Activated effector memory CD4-positive, alpha-beta T cell treated with Interleukin-2 at 50 U/mL for 16 hours (primary cell): ENCODE measurements at regions not wholly inside any gene's neighbourhood (a gene's known extent, or its start where the extent isn't known, plus 50 kb on each side); places are given as distances from the start of the nearest gene placed in this dataset.

Experiments used
- DNase-seq: peaks from one replicate; pipeline ENCODE4 v3.0.0-alpha.2; 2020

DNA sequence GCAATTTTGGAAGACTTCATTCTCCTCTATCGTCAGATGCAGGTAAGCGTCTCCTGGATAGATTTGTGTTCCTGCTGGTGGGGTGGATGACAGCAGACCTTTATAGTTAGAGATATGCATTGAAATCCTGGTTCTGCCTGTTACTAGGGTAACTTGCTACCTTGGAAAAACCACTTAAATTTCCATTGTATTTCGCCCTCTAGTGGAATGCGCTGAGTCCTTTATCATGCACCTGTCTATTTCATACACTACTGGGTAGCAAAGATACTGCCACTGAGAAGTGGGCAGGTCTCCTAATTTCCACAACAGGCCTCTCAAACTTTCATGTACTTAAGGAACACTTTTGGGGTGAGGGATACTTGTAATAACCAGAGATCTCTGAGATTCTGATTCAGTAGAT, 209.5 kb upstream of the SUCLG2 start:
- no peak for DNase-seq

DNA sequence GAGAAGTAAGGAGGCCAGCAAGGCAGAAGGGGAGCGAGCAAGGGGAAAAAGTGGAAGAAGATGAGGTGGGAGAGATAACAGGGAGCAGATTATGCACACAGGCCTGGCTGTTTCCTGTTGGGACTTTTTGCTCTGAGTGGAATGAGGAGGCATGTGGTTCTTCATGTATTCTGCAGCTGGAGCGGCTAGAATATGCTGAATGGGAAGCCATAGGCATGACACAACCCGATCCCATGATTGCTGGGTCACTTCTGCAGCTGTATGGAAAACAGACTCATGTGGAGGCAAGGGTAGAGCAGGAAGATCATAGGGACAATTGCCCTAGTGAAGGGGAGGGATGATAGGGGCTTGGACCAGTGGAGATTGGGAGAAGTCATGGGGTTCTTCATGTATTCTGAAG, 206.0 kb upstream of the SUCLG2 start:
- no peak for DNase-seq

DNA sequence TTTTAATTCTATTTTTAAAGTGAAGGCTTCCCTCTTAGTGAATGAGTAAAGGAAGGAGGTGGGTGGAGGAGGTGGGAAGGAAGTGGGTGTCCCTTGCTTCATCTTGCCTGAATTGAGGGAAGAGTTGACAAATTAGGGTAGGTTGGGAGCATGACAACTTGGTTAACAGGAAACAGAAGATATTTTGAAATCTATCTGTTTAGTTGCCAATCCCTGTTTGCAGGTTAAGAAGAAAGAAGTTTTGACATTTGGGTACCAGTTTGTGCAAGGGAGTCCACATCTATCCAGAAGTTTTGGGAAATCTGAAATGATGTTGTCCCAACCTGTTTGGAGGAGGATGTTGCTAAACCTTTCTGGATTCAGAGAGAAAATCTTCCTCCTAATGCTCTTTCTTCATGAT, 204.1 kb upstream of the SUCLG2 start:
- DNase-seq = no peak

DNA sequence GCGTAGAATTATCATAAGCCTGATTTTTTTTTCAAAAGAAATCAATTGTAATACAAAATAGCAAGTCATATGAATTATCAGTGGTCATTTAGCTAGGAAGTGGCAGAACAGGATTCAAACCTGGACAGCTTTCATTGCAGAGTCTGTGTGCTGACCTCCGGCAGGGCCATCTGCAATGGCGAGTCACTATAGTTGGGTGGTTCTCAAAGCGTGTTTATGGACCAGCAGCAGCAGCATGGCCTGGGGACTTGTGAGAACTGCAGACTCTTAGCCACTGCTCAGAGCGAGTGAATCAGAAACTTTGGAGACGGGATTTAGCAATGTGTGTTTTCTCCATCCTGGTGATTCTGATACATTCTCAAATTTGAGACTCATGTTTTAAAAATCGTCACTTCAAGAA, 202.3 kb upstream of the SUCLG2 start:
- DNase-seq = no peak

DNA sequence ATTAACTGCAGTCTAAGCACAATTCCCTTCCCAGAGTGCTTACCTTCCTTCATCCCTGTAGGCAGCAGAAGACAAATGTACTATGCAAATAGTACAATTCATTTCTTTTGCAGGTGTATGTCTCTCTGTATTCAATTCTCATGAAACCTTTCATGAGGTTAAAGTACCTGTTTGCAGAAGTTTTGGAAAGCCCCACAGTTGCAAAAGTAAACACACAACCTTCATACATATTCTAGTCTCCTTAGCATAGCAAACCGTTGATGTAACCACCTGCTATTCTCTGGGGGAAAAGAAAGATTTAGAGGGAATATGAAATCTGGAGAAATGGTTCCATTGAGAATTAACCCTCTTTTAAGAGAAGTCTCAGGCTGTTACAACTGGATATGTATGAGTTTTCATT, 200.3 kb upstream of the SUCLG2 start:
- DNase-seq = no peak

DNA sequence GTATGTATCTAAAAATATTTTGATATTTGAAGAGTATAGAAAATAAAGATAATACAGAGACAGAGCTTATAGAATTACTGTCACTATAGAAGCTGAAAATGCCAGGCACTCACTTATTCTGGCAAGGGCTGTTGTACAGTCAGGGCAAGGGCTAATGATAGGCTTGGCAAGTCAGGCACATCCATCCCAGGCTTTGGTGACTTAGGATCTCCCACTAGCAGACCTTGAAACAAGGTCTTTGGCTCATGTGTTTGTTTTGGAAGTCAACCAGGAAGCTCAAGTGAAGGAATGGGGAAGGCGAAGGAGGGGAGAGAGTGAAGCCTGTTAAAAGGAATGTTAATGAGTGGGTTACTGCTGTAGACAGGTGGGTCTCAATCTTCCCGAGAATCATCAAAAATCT, 199.1 kb upstream of the SUCLG2 start:
- DNase-seq = no peak

DNA sequence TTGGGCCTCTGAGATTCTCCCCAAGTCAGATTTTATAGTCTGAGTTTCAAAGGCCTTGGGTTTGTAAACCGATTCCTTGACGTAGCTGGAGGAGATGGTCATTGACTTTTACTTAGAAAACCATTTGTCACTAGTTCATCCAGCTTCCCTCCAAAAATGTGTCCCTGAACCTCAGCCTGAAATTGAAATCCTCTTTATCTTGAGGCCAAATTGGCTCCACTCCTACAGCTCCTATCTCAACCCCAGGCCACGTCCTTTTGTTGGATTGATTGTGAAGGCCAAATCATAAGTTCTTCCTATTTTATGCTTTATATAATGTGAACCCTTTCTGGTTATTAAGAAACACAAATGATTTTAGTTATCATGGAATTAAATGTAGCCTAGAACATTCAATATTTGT, 193.9 kb upstream of the SUCLG2 start:
- no peak for DNase-seq

DNA sequence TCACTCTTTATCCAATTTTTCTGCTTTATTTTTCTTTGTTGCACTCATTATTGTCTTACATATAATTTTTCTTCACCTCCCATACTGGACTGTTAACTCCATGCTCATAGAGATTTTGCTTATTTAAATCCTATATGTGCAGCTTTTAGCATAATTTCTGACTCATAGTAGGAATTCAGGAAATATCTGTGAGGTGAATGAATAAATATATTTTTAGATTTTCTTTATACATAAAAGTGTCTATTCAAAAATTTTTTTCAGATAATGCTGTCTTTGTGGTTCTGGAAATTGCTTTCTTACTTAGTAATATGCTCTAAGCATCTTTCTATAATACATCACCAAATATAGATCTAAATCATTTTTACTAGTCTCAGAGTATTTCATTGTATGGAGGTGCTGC, 191.8 kb upstream of the SUCLG2 start:
- no peak for DNase-seq

DNA sequence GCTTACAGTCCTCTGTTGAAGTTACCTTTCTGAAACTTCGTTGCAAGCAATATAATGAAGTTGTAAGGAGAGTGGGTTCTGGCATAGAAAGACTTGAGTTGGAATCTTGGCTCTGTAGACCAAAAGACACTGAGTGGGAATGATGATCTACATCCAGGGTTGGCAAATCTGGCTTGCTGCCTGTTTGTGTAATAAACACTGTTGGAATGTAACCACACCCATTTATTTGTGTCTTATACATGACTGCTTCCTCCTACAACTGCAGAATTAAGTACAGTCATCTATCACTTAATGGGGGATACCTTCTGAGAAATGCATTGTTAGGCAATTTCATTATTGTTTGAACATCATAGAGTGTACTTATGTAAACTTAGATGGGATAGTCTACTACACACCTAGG, 178.4 kb upstream of the SUCLG2 start:
- no peak for DNase-seq

DNA sequence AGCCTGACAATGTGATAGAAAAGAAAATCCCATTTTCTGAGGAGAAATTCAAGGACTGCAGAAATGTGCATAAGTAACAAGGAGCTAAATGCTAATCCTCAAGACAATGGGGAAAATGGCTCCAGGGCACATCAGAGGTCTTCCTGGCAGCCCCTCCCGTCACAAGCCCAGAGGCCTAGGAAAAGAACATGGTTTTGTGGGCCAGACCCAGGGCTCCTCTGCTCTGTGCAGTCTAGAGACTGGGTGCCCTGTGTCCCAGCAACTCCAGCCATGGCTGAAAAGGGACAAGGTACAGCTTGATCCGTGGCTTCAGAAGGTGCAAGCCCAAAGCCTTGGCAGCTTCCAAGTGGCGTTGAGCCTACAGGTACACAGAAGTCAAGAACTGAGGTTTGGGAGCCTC, 176.8 kb upstream of the SUCLG2 start:
- no peak for DNase-seq

DNA sequence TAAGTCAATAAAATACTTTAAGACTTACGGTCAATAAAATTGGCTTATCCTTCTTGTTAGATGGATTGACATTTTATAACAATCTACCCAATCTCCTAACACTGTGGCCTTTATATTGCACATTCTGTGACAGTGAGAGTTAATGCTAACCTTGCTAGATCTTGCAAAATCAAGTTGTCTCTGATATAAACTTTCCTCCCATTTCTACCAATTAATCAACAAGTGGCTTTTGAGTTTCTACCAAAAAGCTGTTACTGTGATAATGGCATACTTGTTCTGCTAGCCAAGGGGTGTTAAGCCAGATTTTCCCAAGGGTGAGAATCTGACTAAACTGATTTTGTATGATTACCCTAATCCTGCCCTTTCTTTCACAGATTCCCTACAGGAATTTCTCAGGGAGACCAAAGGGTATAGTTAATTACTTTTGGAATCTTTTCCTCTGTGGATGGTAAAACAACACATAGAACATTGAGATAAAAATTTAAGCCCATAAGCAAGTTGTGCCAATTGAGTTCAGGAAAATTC, 174.1 kb upstream of the SUCLG2 start:
- DNase-seq = no peak

DNA sequence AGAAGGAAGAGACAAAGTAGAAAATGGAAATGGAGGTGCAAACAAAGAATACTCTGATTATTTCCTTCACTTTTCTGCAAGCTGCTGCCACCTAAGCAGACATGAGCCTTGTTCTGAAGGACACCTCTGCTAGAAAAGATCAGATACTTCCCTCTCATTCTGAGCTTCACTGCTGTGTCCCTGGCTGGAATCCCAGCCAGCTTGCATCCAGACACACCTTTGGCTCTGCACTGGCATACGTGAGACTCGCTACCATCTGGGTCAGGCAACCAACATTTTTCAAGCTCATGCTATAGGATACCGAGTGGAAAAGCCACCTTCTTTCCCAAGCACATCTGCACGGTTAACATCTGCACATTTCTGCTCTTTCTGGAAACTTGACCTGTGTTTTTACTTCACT, 166.7 kb upstream of the SUCLG2 start:
- DNase-seq = no peak

DNA sequence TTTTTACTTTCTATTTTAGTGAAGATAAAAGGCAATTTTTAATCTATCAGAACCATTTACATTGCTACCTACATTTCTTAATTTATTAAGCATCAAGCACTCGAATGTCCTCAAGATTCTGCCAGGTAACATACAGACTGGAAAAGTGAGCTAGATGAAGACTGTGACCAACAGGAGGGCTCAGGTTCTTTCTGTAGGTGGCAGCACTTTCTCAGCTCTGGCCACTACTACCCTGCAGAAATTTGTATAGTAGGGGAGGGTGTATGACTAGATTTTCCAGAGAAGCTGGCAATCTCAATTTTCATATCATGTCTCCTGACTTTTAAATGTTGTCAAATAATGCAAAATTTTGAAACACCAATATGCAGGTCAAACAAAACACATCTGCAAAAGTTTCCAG, 165.0 kb upstream of the SUCLG2 start:
- DNase-seq = no peak

DNA sequence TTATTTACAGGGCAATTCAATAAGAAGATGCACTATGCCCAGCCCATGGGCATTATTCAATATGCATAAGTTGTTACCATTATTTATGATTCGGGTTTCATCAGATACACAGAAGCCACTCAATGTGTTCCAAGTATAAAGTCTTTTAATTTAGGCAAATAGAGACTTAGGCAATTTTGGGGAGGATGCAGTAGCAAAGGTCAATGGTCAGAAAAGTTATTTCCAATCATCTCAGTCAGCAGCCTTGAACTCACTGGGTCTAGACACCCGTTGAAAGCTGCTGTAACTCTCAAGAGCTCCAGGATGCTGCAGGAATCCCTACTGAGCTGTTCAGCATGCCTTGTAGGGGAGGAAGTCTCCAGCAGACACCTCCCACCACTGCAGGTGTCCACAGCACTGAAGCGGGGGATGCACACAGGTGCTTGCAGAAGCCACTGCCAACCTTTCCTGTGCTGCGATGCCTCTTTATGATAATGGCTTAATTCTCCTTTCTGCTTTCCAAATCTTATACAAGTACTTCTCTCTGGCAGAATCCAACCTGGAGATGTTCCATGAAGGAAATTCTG, 155.0 kb upstream of the SUCLG2 start:
- no peak for DNase-seq

DNA sequence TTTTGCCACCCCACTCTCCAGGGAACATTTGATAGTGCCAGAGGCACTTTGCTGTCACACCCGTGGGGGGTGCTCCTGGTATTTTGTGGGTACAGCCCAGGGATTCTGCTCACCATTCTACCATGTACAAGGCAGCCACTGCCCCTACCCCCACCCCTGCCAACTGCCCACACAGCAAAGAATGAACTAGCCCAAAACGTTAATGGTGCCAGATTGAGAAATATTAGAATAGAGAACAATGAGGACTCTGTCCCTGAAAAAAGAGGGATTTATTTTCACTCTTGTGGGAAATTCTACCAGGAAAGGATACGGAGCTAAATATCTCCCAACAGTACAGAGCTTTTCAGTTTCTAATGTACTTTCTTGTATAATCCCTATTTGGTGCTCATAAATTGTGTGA, 154.5 kb upstream of the SUCLG2 start:
- no peak for DNase-seq

DNA sequence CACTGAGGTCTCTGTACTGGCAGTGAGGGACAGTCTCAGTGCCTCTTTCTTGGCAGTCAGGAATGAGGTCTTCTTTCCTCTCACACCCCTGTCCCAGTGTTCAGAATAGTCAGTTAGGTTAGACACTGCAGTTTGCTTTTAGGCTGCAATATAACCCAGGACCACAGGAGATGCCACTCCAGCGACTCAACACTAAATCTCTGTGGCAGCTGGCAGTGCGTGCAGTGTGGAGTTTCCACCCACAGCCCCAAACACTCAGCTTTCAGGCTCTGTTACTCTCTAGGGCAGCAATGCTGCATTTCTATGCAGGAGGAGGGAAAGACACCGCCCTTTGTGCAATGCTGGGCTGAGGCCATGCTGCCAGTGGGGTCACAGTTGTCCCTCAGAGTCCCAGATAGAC, 150.2 kb upstream of the SUCLG2 start:
- DNase-seq = no peak

DNA sequence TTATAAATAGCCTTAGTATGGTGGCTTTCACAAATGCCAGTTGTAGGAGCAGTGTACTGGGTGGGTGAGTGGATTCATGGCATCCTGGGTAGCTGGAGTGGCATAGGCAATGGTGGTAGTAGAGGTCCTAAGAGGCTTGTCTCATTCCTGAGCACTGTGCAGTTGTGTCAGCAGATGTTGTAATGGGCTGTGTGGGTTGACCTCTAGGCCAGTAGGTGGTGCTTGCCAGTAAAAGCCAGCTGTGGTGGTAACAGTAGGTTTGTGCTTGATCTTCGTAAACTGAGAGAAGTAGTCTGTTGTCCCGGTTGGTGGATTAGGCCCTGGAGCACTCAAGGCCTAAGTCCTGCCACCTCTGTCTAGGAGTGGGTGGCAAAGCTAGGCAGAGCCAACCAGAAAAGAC, 149.7 kb upstream of the SUCLG2 start:
- DNase-seq = no peak

DNA sequence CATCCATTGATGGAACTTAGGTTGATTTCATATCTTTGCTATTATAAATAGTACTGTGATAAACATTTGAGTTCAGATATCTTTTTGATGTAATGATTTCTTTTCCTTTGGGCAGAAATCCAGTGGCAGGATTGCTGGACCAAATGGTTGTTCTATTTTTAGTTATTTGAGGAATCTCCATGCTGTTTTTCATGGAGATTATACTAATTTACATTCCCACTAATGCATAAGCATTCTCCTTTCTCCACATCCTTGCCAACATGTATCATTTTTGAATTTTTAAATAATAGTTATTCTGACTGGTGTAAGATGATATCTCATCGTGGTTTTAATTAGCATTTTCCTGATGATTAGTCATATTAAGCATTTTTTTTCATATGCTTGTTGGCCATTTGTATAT, 144.0 kb upstream of the SUCLG2 start:
- DNase-seq = no peak

DNA sequence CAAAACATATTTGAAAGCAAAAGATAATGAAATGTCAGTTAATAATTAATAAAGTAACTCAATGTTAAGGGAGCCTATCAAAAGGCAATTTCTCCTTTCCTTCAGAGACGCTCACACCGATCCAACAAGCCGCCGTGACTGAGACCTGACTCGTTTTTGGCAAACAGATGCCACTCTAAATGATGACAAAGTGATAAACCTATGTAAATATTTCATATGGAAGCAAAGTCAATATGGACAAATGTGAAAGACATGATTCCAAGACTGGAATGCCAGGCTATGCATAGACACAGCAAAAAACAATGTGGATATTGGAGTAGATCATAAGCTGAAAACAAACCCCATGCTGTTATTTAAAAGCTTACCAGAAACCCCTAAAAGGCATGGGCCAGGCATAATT, 137.2 kb upstream of the SUCLG2 start:
- no peak for DNase-seq

DNA sequence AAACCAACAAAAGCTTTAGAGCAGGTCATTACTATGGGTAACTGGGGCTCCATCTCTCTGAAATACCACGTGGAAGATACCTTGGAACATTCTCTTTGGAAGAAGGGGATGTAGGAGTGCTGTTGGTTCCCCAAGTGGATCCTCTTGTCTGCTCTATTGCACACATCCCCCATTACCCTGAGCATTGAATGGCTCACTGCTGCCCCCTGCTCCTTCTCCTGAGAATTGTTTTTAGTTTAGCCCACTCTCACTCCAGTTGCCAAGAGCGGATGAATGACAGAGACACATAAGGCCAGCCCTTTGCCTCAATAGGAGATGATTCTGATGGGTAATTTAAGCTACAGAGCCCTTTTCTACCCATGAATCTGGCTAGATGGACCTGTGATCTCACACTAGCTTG, 135.6 kb upstream of the SUCLG2 start:
- peak; percentile 36 for DNase-seq

DNA sequence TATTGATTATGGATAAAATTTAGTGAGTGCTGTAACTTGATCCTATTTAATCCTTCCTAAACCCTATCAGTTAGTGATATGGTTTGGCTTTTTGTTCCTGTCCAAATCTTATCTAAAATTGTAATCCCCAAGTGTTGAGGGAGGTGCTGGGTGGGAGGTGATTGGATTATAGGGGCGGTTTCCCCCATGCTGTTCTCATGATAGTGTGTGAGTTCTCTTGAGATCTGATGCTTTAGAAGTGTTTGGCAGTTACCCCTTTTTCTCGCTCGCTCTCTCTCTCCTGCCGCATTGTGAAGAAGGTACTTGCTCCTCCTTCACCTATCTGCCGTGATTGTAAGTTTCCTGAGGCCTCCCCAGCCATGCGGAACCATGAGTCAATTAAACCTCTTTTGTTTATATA, 134.0 kb upstream of the SUCLG2 start:
- no peak for DNase-seq

DNA sequence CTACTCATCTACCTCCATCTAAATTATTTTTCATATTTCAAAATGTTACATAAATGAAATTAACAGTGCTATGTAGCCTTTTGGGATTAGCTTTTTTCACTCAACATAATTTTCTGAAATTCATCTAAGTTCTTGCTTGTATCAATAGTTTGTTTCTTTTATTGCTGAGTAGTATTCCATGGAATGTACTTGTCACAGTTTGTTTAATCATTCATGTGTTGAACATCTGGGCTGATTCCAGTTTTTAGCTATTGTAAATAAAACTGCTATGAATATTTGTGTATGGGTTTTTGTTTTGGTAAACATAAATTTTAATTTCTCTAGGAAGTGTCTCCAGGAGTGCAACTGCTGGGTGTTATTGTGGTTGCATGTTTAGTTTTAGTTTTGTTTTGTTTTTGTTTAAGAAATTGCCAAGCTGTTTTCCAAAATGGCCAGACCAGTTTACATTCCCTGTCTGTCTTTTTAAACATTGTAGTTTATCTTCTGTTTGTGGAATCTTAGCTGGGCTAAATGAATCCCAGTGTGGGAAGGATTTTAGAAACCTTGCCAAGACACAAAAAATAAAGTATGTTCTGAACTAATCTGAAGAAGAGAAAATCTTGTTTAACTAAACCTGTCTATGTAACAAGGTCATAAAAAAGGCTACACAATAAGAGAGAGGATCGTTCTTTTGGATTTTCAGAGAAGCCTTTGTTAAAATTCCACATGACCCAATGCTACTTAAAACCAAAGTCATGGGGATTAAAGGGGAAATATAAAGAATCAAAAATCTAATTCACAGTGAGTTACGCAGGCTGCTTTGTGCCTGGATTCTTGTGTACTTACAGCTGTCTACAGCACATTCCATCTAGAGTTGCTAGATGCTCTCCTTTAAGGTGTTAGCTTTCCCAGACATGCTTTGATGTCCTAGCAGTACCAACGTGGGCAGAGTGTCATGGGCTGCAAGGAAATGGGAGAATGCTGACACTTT, 129.2 kb upstream of the SUCLG2 start:
- no peak for DNase-seq

DNA sequence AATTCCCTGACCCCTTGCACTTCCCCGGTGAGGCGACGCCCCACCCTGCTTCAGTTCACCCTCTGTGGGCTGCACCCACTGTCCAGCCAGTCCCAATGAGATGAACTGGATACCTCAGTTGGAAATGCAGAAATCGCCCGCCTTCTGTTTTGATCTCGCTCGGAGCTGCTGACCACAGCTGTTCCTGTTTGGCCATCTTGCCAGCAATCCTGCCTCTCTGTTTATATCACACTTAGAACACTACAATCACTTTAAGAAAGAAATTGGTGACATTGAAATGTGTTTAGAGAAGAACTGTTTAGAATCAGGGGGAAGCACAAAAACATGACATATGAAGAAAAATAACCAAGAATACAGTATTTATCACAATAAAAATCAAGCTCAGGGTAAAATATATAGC, 127.5 kb upstream of the SUCLG2 start:
- DNase-seq = no peak

DNA sequence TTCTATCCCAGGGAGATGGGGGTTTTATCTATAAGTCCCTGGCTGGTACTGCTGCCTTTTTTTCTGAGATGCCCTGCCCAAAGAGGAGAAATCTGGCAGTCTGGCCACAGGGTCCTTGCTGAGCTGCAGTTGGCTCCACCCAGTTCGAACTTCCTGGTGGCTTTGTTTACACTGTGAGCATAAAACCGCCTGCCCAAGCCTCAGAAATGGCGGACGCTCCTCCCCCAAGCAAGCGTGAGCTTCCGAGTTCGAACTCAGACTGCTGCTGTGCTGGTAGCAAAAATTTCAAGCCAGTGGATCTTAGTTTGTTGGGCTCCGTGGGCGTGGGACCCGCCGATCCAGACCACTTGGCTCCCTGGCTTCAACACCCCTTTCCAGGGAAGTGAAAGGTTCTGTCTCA, 126.8 kb upstream of the SUCLG2 start:
- no peak for DNase-seq

DNA sequence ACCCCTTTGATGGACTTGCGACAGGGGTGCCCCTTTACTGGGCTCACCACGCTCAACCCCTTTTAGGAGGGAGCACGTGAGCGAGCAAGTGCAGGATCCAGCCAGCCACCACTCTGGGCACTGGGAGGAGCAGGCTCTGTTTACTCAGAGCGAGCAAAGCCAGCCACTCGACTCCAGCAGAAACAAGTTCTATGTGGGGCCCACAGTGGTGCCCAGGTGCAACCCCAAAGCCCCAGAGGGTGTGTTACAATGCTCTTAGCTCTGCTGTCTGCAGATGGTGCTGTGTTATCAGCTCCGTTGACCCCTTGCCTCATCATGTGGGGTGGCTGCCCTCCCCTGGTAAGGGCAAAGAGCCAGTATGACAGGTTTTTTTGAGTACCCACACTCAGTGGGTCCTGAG, 120.3 kb upstream of the SUCLG2 start:
- DNase-seq = no peak
